Natural killer cell treated with Interleukin-12 subunit alpha and Interleukin-12 subunit beta and Interleukin-15 and Interleukin-18, amount 100 ng/mL, for 72 hours (primary cell): ENCODE measurements at regions not wholly inside any gene's neighbourhood (a gene's known extent, or its start where the extent isn't known, plus 50 kb on each side); places are given as distances from the start of the nearest gene placed in this dataset.

Experiments used
- ATAC-seq, 2 donors: fragments of 150-1000 bp; cut with Tn5 transposase in 1 of 2; sonication (Bioruptor Pico), chemical (Tn5 transposase) in 1 of 2; 2 replicates each; pipeline ENCODE4 v1.10.0; 2021
- DNase-seq: peaks from one replicate; pipeline ENCODE4 v3.0.0; 2022; ENCODE audit warnings: low spot score
- H3K27ac Mint-ChIP-seq, 2 donors: 1 replicate in 1 of 2; 2 replicates in 1 of 2; pipeline ENCODE4 v1.8.0; 2022; ENCODE audit warnings: mixed read lengths in 2 of 2, mild to moderate bottlenecking in 1 of 2, moderate library complexity in 1 of 2
- H3K27me3 Mint-ChIP-seq, 2 donors: 1 replicate in 1 of 2; 2 replicates in 1 of 2; pipeline ENCODE4 v1.8.0; 2022; ENCODE audit warnings: mixed read lengths in 2 of 2
- H3K36me3 Mint-ChIP-seq: one replicate; pipeline ENCODE4 v1.8.0; 2022; ENCODE audit warnings: mixed read lengths
- H3K4me1 Mint-ChIP-seq, 2 donors: 1 replicate in 1 of 2; 2 replicates in 1 of 2; pipeline ENCODE4 v1.8.0; 2022; ENCODE audit warnings: low read depth in 2 of 2, mixed read lengths in 2 of 2, mild to moderate bottlenecking in 1 of 2
- H3K4me3 Mint-ChIP-seq: one replicate; pipeline ENCODE4 v1.8.0; 2022; ENCODE audit warnings: mixed read lengths
- H3K9me3 Mint-ChIP-seq: 2 replicates; pipeline ENCODE4 v1.8.0; 2022; ENCODE audit warnings: mixed read lengths

DNA sequence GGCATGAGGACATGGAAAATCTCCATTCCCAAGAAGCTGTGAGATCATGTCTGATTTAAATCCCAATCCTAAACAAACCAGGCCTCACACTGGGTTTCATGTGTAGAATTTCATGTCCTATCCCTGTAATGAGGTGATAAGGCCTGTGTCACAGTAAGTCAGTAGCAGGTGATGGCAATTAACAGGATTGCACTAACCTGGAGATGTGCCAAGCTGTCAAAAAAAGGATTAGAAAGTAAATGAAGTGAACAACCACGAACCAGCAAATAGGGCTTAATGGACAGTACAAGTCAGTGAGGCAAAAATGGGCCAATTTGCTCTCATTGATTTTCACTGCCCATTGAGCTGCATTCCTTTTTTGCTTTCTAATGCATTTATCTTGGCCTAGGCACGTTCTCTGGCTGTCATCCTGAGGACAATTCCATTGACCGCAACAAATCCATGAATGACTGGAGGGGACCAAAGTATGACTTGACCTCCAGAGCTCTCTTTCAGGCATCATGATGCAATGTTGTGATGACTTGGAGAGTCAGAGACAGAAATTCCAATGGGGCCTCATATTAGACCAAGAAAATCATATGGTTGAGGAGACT, 673.6 kb upstream of the ADGRL2 start:
- no peak for ATAC-seq
- Mint-ChIP-seq H3K4me1 (no peaks in the 10 kb centered on the region), H3K36me3 (no peaks in the 10 kb centered on the region), H3K4me3 (no peak overlapping the region), H3K9me3 (peaks cover 15% of the 10 kb centered on the region), H3K27me3 (no peaks in the 10 kb centered on the region), H3K27ac (no peak overlapping the region)
- no peak for DNase-seq

DNA sequence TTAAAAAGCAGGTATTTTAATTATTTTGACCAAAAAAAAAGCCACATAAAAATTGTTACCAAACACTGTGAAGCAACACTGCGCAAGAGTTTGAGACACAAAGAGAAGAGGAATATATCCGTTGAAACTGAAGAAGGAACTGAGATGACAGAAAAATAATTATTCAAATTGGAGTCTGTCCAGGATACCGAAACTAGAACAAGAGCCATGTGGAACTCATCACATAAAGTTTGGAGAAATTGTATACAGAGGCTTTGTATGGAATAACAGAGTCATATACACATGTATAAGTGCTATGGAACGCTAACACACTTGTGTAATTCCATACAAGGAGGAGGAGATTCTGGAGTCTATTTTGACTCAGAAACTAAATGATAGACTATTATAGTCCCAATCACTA, 675.1 kb upstream of the ADGRL2 start:
- no peak for DNase-seq
- Mint-ChIP-seq H3K27me3 (no peaks in the 10 kb centered on the region), H3K27ac (no peak overlapping the region), H3K4me1 (no peaks in the 10 kb centered on the region), H3K9me3 (peaks cover 15% of the 10 kb centered on the region), H3K4me3 (no peak overlapping the region), H3K36me3 (no peaks in the 10 kb centered on the region)
- no peak for ATAC-seq

DNA sequence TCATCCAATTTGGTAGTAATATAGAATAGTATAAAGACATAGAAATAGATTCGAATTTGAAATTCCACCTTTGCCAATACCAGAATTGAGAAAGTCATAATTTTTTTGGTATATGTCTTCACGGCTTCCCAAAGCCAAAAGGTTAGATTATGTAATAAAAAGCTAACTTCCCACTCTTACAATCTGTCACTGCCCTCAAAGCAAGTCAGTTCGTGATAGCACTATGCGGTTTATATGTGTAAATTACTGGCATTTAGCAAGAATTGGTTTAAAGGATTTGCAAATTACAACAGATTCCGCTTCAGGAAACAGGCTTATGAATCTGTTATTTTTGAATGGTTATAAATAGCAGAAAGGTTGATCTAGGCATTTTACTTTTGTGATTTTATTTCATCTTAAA, 679.4 kb upstream of the ADGRL2 start:
- no peaks in the 10 kb centered on the region for H3K36me3 Mint-ChIP-seq
- no peak overlapping the region for H3K27ac Mint-ChIP-seq
- DNase-seq (no peak), ATAC-seq (no peak)
- H3K9me3 Mint-ChIP-seq, result peaks cover 7% of the 10 kb centered on the region
- no peaks in the 10 kb centered on the region for H3K4me1 Mint-ChIP-seq
- H3K4me3 Mint-ChIP-seq, result no peak overlapping the region
- no peaks in the 10 kb centered on the region for H3K27me3 Mint-ChIP-seq

DNA sequence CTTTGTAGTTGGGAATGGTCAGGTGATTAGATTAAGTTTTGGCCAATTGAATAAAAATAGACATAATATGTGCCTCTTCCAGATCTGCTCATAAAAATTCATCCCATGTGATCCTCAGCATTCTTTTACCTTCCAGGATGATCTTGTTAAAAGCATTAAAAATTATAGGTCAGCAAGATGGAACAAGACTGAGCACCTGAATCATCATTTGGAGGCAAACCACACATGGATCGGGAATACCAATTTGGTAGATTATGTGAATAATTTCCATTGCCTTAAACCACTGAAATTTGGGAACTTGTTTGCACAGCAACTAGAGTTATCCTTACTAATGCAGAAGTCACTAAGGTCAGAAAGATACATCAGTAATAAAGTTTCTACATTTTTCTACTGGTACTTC, 681.4 kb upstream of the ADGRL2 start:
- Mint-ChIP-seq H3K4me1 (no peaks in the 10 kb centered on the region), H3K27me3 (no peaks in the 10 kb centered on the region), H3K36me3 (no peaks in the 10 kb centered on the region), H3K4me3 (no peak overlapping the region), H3K27ac (no peak overlapping the region), H3K9me3 (peaks cover 8% of the 10 kb centered on the region)
- no peak for ATAC-seq
- DNase-seq, result no peak

DNA sequence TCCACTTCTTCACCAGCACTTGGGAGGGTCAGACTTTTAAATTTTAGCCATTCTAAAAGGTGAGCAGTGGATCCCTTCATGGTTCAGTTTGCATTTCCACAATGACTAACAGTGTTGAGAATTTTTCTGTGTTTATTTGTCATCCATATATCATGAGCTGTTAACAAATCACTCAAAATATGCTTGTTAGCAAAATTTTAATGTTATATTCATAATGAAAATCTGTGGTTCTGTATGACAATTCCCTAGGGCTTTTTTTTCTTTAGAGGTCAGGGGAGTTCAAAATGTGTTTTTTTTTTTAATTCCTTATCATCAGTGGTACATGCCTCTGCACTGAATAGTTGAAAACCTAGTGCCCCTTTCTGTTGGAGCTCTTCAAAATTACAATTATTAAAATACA, 682.2 kb upstream of the ADGRL2 start:
- no peaks in the 10 kb centered on the region for H3K27me3 Mint-ChIP-seq
- no peak overlapping the region for H3K4me3 Mint-ChIP-seq
- DNase-seq (no peak), ATAC-seq (no peak)
- no peak overlapping the region for H3K27ac Mint-ChIP-seq
- H3K36me3 Mint-ChIP-seq, result peaks cover 4% of the 10 kb centered on the region
- H3K9me3 Mint-ChIP-seq, result peaks cover 9% of the 10 kb centered on the region
- H3K4me1 Mint-ChIP-seq, result no peaks in the 10 kb centered on the region

DNA sequence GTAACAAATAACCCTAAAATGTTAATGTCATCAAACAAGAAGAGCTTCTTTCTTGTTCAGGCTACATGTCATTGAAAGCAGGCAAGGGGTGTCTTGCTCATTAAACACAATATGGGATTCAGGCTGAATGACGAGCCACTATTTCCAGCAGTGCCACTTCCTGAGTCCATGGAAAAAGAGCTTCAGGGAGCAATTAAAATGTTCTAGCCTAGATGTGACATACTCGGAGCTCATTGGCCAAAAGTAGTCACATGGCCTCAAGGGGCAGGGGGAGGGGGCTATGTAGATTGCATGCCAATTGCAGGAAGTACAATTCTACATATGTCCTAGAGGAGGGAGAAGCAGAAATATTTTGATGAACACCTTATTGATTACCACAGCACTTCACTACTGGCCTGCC, 685.3 kb upstream of the ADGRL2 start:
- Mint-ChIP-seq H3K4me1 (no peaks in the 10 kb centered on the region), H3K27me3 (no peaks in the 10 kb centered on the region), H3K9me3 (peaks cover 11% of the 10 kb centered on the region), H3K27ac (no peak overlapping the region), H3K36me3 (peaks cover 4% of the 10 kb centered on the region), H3K4me3 (no peak overlapping the region)
- ATAC-seq, result no peak
- DNase-seq, result no peak

DNA sequence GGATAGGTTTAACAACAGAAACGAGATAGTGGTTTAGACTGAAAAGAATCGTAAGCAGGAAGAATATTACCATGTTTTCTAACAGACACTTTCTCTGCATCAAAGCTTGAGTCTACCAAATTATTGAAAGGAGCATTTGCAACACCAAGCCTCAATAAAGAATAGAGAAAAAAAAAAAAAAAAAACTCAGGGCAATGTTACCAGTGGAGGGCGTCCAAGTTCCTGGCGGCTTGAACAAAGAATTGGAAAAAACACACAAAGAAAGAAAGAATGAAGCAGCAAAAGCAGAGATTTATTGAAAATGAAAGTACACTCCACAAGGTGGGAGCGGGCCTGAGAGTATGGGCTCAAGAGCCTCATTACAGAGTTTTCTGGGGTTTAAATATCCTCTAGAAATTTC, 686.5 kb upstream of the ADGRL2 start:
- no peaks in the 10 kb centered on the region for H3K4me1 Mint-ChIP-seq
- no peak overlapping the region for H3K4me3 Mint-ChIP-seq
- ATAC-seq (no peak), DNase-seq (no peak)
- H3K27me3 Mint-ChIP-seq, result no peaks in the 10 kb centered on the region
- H3K27ac Mint-ChIP-seq, result no peak overlapping the region
- H3K36me3 Mint-ChIP-seq, result peaks cover 10% of the 10 kb centered on the region
- H3K9me3 Mint-ChIP-seq, result peaks cover 15% of the 10 kb centered on the region

DNA sequence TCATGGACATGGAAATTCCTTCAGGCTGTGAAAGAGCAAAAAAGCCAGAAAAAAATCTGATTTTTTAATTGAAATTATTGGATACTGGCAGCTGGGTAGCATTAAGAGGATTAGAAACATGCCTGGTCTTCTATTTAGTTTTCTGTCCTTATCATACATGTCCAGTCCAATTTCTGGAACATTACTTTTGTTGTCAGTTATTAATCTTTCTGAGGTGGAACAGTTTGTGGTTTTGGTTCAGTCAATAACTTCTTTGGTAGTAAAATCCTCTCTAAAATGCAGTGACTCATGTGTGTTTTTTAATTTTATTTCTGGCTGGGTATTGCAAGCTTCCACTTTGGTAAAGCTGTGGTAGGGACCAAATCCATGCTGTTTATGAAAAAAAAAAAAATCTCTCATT, 687.0 kb upstream of the ADGRL2 start:
- Mint-ChIP-seq H3K4me3 (no peak overlapping the region), H3K36me3 (peaks cover 10% of the 10 kb centered on the region), H3K9me3 (peaks cover 15% of the 10 kb centered on the region), H3K27ac (no peak overlapping the region), H3K27me3 (no peaks in the 10 kb centered on the region), H3K4me1 (no peaks in the 10 kb centered on the region)
- DNase-seq, result no peak
- no peak for ATAC-seq

DNA sequence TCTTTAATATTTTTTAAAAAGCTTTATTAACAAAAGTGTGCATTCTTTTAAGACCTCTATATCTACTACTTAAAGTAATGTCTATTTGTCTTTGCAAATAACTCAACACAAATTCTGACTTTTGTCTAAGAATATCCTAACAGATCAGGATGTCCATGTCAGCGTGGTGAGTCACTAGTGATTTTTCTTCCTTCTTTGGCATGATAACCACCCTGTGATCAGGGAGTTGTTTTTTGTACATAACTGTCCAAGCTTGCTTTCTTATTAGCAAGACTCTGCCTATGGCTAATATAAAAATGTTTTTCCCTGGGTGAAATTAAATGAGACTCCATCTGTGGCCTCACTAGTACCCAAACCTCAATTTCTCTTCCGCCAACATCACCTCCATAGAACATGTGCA, 688.9 kb upstream of the ADGRL2 start:
- Mint-ChIP-seq H3K4me3 (no peak overlapping the region), H3K4me1 (no peaks in the 10 kb centered on the region), H3K36me3 (peaks cover 10% of the 10 kb centered on the region), H3K27ac (no peak overlapping the region), H3K27me3 (no peaks in the 10 kb centered on the region), H3K9me3 (peaks cover 15% of the 10 kb centered on the region)
- DNase-seq, result no peak
- no peak for ATAC-seq

DNA sequence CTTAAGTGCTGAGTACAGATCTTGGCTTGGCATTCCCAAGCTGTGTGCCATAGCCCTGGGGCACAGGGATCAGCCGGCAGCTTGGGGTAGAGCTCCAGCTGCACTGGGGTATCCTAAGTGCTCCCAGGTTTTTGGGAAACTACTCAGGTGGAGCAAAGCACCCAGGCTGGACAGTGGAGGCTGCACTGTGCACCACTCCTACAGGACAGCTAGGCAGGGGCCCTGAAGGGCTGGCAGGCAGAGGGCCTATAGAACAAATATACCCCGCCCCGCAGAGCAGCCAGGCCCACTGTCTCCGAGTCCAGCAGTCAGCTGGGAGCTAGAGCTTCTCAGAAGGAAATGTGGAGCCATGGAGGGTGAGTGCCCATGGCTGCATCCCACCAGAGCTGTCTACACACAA, 691.7 kb upstream of the ADGRL2 start:
- Mint-ChIP-seq H3K9me3 (peaks cover 14% of the 10 kb centered on the region), H3K27ac (no peak overlapping the region), H3K27me3 (no peaks in the 10 kb centered on the region), H3K4me3 (no peak overlapping the region), H3K4me1 (no peaks in the 10 kb centered on the region), H3K36me3 (peaks cover 10% of the 10 kb centered on the region)
- ATAC-seq, result peak in 1 of 2 donors; percentile 31
- DNase-seq, result no peak

DNA sequence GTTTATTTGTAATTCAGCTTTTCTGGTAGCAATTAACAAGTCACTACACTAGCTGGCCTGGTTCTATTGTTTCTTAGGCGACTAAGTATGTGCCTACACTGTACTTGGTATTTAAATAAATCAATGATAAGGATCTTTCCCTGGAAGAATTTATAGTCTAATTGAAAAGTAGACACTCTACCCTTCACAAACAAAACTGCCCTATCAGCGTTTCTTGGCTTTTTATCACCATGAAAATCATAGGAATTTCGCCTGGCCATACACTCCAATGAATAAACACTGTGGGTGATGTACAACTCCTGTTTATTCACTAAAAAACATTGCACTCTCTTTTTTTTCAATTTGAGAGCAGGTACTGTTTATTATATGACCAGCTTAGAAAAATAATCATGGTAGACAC, 702.9 kb upstream of the ADGRL2 start:
- Mint-ChIP-seq H3K9me3 (peaks cover 10% of the 10 kb centered on the region), H3K27ac (no peak overlapping the region), H3K36me3 (peaks cover 4% of the 10 kb centered on the region), H3K4me3 (no peak overlapping the region), H3K4me1 (no peaks in the 10 kb centered on the region), H3K27me3 (no peaks in the 10 kb centered on the region)
- no peak for DNase-seq
- no peak for ATAC-seq

DNA sequence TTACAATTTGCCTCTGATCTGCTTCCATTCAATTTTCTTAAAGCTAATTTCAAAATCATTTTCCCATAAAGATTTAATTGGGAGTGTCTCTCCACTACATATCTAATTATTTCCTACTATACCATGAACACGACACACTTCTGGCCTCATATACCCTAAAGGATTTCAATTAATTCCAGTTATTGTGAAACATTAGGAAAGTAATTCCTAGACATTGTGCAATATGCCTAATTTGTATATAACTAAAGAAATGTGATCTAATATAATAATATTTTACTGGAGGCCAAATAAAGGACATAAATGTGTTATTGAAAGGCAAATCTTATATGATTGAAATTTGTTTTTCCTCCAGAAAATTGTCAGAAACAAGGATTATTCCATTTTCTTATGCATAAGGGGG, 727.2 kb upstream of the ADGRL2 start:
- no peak overlapping the region for H3K4me3 Mint-ChIP-seq
- peaks cover 20% of the 10 kb centered on the region for H3K9me3 Mint-ChIP-seq
- H3K4me1 Mint-ChIP-seq, result no peaks in the 10 kb centered on the region
- no peak for ATAC-seq
- peaks cover 9% of the 10 kb centered on the region for H3K36me3 Mint-ChIP-seq
- no peak for DNase-seq
- no peaks in the 10 kb centered on the region for H3K27me3 Mint-ChIP-seq
- no peak overlapping the region for H3K27ac Mint-ChIP-seq

DNA sequence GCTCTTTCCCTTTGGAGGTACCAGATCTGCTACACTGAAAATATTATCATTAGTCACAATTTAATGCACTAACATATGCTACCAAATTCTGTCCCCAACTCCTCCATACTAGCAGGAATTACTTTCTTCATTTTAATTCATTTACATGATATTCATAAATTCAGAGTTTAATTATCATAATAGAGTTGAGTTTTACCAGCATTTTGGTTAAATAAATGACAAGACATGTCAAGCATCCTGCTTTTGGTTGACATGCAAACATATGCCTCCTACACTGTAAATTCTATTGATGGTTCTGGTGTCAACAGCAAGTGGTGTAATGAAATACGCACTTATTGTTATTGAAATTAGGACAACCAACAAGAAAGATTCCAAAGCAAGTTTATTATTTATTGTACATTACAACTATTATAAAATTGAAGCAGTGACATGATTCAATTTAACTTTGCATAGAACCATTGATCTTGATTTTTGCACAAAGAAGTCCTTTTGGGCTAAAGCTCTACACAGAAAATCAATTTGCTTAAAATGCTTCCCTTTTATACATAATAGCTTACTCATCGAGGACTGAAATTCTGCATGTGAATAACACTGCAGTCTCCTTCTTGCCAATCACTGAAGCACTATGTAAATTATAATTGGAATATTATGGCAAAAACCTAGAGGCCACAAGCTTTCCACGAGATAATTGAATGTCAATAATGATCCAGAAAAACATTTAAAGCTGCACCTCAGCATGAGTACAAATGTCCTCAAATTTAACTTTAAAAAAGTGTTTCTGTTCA, 728.6 kb upstream of the ADGRL2 start:
- H3K4me1 Mint-ChIP-seq, result no peaks in the 10 kb centered on the region
- DNase-seq (no peak), ATAC-seq (no peak)
- H3K27me3 Mint-ChIP-seq, result no peaks in the 10 kb centered on the region
- H3K36me3 Mint-ChIP-seq, result peaks cover 9% of the 10 kb centered on the region
- peaks cover 26% of the 10 kb centered on the region for H3K9me3 Mint-ChIP-seq
- no peak overlapping the region for H3K4me3 Mint-ChIP-seq
- H3K27ac Mint-ChIP-seq, result no peak overlapping the region

DNA sequence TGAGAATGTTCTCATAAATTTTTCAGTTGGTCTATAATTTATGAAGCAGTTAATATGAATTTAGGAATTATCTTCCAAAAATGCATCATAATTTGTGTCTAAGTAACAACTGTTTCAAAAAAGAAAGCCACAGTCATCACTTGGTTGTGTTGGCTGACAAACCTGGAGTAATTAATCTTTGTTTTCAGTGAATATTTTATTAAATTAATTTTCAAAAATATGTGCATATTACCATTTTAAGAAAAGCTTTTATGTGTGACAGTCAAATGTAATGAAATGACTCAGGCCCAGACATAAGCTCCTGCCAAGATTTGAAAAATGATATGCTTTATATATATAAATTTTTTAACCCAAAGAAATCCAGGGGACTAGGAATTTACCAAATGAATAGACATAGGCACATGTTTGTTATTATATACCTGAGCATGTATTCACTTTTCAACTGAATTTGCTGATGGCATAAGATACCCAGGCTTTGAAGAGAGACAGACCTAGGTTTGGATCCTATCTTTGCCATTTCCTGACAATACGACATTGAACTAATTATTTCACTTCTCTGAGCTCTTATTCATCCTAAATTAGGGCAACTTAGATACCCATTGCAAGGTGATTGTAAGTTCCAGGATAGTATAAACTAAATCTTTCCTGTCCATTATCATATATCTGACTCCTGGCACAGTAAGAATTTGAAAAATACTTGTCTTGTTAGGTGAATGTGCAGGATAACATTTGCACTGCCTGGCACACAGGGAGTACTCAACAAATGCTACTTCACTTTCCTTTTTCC, 729.5 kb upstream of the ADGRL2 start:
- DNase-seq, result no peak
- H3K27ac Mint-ChIP-seq, result no peak overlapping the region
- no peaks in the 10 kb centered on the region for H3K4me1 Mint-ChIP-seq
- peaks cover 9% of the 10 kb centered on the region for H3K36me3 Mint-ChIP-seq
- H3K4me3 Mint-ChIP-seq, result no peak overlapping the region
- H3K27me3 Mint-ChIP-seq, result no peaks in the 10 kb centered on the region
- no peak for ATAC-seq
- peaks cover 26% of the 10 kb centered on the region for H3K9me3 Mint-ChIP-seq
